Mesendoderm (in vitro differentiated cells): ENCODE measurements at regions not wholly inside any gene's neighbourhood (a gene's known extent, or its start where the extent isn't known, plus 50 kb on each side); places are given as distances from the start of the nearest gene placed in this dataset.

Experiments
- DNase-seq: peaks from one replicate; pipeline ENCODE4 v3.0.0; 2013
- H2AK5ac ChIP-seq: 2 replicates; pipeline ENCODE4 v1.6.1; 2013; ENCODE audit warnings: low read length, inconsistent platforms
- H2BK120ac ChIP-seq: 2 replicates; pipeline ENCODE4 v1.6.1; 2013; ENCODE audit warnings: low read depth, mild to moderate bottlenecking, low read length, moderate library complexity, mixed read lengths
- H2BK15ac ChIP-seq: replicated peaks from 2 replicates; pipeline ENCODE4 v1.6.1; 2013; ENCODE audit warnings: low read depth, mild to moderate bottlenecking, moderate library complexity
- H2BK5ac ChIP-seq: 2 replicates; pipeline ENCODE4 v1.6.1; 2013; ENCODE audit warnings: low read length, inconsistent platforms
- H3K18ac ChIP-seq: 2 replicates; pipeline ENCODE4 v1.6.1; 2013; ENCODE audit warnings: mild to moderate bottlenecking, low read length, mixed read lengths
- H3K23ac ChIP-seq: one replicate; pipeline ENCODE4 v1.6.1; 2013; ENCODE audit warnings: low read length
- H3K27ac ChIP-seq: 2 replicates; pipeline ENCODE4 v1.5.1; 2013; ENCODE audit warnings: low read depth, mild to moderate bottlenecking, inconsistent platforms, low read length, moderate library complexity
- H3K27me3 ChIP-seq: 2 replicates; pipeline ENCODE4 v1.6.1; 2013; ENCODE audit warnings: low read length, control low read depth, mild to moderate bottlenecking, inconsistent platforms; ENCODE audit not compliant: insufficient read depth, poor library complexity
- H3K36me3 ChIP-seq: 2 replicates; pipeline ENCODE4 v1.6.1; 2013; ENCODE audit warnings: low read length, inconsistent platforms; ENCODE audit not compliant: control insufficient read depth, insufficient read depth
- H3K4ac ChIP-seq: one replicate; pipeline ENCODE4 v1.6.1; 2013; ENCODE audit warnings: low read depth, mild to moderate bottlenecking, low read length, moderate library complexity
- H3K4me1 ChIP-seq: 2 replicates; pipeline ENCODE4 v1.6.1; 2013; ENCODE audit warnings: low read depth, low read length, inconsistent platforms; ENCODE audit not compliant: control insufficient read depth
- H3K4me2 ChIP-seq: 2 replicates; pipeline ENCODE4 v1.6.1; 2013; ENCODE audit warnings: low read length
- H3K4me3 ChIP-seq: 2 replicates; pipeline ENCODE4 v1.5.1; 2013; ENCODE audit warnings: mild to moderate bottlenecking, low read length
- H3K56ac ChIP-seq: one replicate; pipeline ENCODE4 v1.6.1; 2013; ENCODE audit warnings: low read length
- H3K79me1 ChIP-seq: 2 replicates; pipeline ENCODE4 v1.6.1; 2013; ENCODE audit warnings: low read length, inconsistent platforms
- H3K79me2 ChIP-seq: 2 replicates; pipeline ENCODE4 v1.6.1; 2013; ENCODE audit warnings: mild to moderate bottlenecking, low read length; ENCODE audit not compliant: control insufficient read depth, insufficient read depth
- H3K9ac ChIP-seq: 2 replicates; pipeline ENCODE4 v1.6.1; 2013; ENCODE audit warnings: low read length, inconsistent platforms
- H4K5ac ChIP-seq: one replicate; pipeline ENCODE4 v1.6.1; 2013; ENCODE audit warnings: low read length
- H4K8ac ChIP-seq: one replicate; pipeline ENCODE4 v1.6.1; 2013; ENCODE audit warnings: low read depth, mild to moderate bottlenecking, control low read depth, low read length, moderate library complexity
- WGBS: extraction: QIAGEN DNeasy Blood & Tissue Kit; methylation state at CpG from one replicate; pipeline ENCODE4 v1.1.7; 2013; ENCODE audit warnings: low lambda C conversion rate, missing lambda C conversion rate; ENCODE audit not compliant: insufficient coverage; ENCODE audit errors: extremely low coverage; 5-methylcytosine and 5-hydroxymethylcytosine counted together

DNA sequence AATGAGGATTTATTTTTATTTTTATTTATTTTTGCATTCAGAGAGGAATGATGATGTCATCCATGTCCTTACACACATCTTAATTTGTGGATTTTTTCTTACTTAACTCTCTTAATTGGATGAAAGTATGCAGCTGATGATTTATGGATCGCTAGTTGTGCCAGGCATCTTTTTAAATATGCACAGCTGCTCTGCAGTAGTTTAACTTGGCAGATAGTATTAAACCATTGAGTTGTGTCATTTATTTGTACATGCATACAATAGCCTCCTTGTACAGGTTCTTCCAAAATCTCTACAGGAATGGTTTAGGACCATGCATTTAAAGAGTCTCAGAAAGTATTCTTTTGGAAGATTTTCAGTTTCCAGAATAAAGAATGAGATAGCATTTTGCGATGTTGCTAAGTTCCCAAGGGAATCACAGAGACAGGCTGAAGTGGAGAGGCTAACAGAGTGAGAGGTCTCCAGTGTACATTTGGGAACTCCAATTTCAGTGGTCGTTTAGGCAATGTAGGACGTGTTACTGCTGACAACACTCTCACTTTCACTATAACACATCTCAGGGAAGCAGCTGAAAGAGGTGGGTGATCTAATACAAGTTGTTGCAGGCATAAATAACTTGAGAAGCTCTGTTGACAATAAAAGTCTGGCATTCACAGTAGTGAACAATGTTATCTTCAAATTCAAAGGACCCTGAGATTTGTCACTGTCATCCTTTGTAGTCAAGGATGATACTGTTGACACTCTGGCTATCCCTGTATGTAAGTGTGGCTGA is 49.9 kb upstream of the SCRG1 start:
- no peak overlapping the region for H4K5ac ChIP-seq
- peaks cover 6% of the 10 kb centered on the region for H3K4me1 ChIP-seq
- H3K27me3 ChIP-seq: no peaks in the 10 kb centered on the region
- no peaks in the 10 kb centered on the region for H3K79me1 ChIP-seq
- no peak overlapping the region for H2AK5ac ChIP-seq
- H4K8ac ChIP-seq: no peak overlapping the region
- no peaks in the 10 kb centered on the region for H3K79me2 ChIP-seq
- H3K27ac ChIP-seq: no peak overlapping the region
- WGBS: no CpG with 5 or more reads among the region's 4 CpGs
- no peak overlapping the region for H3K4me3 ChIP-seq
- no peaks in the 10 kb centered on the region for H3K36me3 ChIP-seq
- H3K9ac ChIP-seq: no peak overlapping the region
- no peak overlapping the region for H3K4me2 ChIP-seq
- no peak overlapping the region for H2BK15ac ChIP-seq
- no peak overlapping the region for H3K56ac ChIP-seq
- peak; percentile 91 for DNase-seq
- no peak overlapping the region for H2BK120ac ChIP-seq
- H3K4ac ChIP-seq: no peak overlapping the region
- H3K23ac ChIP-seq: no peak overlapping the region
- H2BK5ac ChIP-seq: no peak overlapping the region
- no peak overlapping the region for H3K18ac ChIP-seq
